ENCODE measurements at regions not wholly inside any gene's neighbourhood (a gene's known extent, or its start where the extent isn't known, plus 50 kb on each side); places are given as distances from the start of the nearest gene placed in this dataset.
"Not testable (repeated sequence)": the region's sequence is repeated elsewhere in the genome, so short reads cannot be mapped to it uniquely, and the experiment has no call there.

DNA sequence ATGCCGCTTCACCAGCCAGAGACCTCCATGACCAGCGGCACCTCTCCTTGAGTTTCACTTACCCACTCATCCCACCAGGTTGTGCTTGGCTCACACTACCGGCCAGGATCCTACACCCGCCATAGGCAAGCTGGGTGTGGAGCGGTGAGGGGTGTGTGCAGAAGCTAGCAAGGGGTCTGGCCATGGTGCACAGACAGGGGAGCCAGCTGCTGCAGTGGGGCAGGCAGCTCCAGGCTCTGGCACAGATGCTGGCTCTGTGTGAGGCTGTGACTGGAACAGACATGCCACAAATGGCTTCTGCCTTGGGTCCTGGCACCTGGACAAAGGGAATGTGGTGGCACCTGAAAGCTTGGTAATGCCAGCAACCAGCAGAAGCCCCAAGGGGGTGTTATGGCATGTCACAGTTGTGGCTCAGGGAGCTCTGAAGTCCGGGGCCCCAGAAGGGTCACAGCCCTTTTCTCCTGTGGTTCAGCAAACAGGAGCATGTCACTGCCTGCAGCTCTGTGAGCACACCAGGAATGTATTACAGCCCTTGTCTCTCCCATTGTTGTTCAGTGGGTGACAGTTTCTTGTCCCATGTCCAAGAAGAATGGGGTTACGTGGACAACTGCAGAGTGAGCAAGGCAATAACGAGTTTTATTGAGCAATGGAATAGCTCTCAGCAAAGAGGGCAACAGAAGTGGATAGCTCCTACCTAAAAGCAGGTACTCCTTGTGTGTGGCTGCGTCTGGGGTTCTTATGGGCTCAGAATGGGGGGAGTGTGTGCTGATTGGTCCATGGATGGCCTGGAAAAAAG is 2791.0 kb upstream of the PCDH20 start:
- intact Hi-C loops (cut with DNase I), result no loop called here
- DNase-seq (ENCODE audit: low spot score), result peak; percentile 73

DNA sequence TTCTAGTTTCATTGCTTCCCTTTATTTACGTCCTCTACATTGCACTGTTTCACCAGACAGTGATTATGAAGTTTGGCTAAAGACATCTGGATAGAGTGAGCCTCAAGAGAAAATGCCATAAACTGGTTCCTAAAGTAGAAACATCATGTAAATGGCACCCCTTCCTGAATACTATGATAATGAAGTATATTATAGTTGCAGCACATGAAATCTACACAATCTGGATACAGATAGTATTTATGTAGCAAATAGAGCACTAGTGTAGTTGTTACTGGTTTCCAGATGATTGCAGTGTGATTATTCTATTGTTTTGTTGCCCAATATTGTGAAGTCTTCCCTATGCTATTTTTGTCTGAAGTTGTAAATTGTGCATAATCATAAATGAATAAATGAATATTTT is 2786.9 kb upstream of the PCDH20 start:
- intact Hi-C loops (cut with DNase I), result no loop called here
- no peak for DNase-seq (ENCODE audit: low spot score)

DNA sequence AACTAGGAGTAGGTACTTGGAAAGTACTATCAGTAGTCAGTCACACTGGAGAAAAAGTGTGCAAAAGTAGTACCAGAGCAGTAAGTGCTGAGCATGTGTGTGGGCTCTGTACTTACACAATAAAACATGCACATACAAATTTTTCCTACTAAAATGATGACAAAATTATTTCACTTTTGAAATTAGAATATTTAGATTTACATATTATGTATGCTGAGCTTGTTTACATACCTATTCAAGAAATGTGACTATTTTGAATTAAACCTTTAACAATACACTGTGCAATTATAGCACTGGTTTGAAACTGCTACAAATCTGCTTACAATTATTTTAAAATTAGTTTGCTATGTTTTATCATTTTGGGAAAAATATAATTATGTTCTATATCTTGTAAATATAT is 2781.6 kb upstream of the PCDH20 start:
- no peak for DNase-seq (ENCODE audit: low spot score)
- intact Hi-C loops (cut with DNase I), result no loop called here

DNA sequence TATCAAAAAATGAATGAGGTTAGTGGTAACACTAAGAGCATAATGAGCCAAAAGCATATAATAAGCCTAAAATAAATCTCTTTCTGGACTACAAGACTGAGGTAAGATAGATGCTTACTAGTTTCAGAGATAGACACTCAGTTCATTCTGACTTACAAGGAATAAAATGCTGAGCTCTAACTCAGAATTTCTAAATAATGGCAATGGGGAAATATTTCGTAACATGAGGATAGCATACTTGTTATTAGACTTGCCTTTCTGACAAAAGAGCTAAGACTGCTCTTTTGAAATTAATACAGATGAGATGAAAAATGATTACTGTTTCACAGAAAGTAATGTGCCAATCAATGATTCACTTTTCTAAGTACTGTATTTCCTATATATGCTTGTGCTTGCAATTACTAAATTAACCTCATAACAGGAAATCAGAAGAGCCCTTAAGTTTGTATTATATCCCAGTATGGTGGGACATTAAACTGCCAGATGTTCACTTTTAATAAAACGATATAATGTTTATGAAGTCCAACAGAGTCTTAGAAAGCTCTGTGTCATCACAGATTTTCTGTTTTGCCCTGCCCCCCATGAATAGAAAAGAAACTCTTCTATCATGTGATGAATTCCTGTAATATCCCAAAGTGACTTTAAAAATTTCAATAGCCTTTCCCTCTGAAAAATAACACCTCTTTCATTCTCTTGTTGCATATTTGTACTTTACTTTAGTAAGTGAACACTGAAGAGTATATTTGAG is 2771.0 kb upstream of the PCDH20 start:
- intact Hi-C loops (cut with DNase I), result no loop called here
- DNase-seq (ENCODE audit: low spot score), result no peak

DNA sequence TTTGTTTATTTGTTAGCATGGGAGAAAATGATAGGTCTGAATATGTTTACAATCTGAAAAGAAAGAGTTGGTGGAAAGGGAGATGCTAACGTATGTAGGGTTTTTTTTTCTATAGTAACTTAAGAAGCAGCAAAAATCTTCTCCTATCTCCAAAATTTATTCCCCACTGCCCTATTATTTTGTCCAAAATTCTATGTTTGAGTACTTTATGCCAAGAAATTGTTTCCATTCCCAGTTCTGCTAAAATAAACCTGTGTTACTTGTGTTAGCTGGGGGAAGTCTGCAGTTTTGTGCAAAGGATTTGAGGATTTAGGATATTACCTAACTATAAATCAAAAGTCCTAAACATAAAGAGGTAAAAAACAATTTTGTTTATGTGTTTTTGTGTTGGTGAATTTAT is 2770.4 kb upstream of the PCDH20 start:
- intact Hi-C loops (cut with DNase I), result no loop called here
- no peak for DNase-seq (ENCODE audit: low spot score)

DNA sequence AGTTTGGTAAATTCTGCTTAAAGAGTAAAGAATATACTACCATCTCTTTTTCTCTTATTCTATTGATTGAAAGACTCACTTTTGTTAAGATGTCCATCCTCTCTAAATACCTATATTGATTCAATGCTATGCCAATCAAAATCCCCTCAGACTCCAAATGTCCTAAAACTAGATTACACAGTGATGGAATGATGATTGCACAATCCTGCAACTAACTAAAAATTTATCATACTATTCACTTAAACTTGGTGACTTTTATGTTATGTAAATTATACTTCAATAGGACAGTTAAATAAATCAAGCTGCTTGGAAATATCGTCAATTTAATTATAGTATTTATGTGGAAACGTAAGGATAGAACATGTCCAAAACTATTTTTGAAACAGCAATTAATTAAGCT is 2765.1 kb upstream of the PCDH20 start:
- intact Hi-C loops (cut with DNase I), result no loop called here

DNA sequence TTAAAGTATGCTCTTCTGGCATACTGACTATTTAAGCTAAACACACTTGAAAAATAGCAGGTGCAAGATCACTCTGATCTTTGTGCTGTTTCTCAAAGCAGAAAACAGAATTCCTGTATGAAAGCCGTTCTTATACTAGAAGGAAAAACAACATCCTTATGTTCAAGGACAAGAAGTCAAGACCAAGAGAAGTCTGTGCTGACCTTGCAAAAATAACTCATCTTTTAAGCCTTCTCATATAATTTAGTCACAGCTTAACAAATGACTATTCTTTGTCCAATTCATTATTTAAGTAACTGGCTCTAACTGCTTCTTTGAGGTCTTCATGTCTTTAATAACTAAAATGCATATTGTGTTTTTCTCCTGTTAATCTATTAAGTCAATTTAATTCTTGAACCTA is 2750.2 kb upstream of the PCDH20 start:
- DNase-seq (ENCODE audit: low spot score), result no peak
- intact Hi-C loops (cut with DNase I), result no loop called here

More for the DNA sequence above, 2765.1 kb upstream of the PCDH20 start:
- DNase-seq (ENCODE audit: low spot score), result no peak

DNA sequence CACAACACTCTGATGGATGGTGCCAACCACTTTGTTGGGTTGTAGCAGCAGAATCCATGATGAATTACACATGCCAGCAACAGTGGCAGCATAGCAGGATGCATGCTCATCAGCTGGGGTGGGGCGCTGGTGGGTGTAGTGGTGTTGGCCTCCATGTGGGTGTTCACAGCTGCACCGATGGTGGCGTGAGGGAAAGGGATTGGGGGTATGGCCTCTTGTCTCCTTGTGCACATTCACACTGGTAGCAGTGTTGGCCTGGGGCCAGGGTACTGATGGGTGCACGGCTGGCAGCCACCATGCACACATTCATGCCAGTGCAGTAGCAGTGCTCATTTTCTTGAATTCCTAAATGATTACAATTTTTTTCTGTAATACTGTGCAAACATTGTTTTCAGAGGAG is 2748.8 kb upstream of the PCDH20 start:
- no peak for DNase-seq (ENCODE audit: low spot score)
- intact Hi-C loops (cut with DNase I), result no loop called here

DNA sequence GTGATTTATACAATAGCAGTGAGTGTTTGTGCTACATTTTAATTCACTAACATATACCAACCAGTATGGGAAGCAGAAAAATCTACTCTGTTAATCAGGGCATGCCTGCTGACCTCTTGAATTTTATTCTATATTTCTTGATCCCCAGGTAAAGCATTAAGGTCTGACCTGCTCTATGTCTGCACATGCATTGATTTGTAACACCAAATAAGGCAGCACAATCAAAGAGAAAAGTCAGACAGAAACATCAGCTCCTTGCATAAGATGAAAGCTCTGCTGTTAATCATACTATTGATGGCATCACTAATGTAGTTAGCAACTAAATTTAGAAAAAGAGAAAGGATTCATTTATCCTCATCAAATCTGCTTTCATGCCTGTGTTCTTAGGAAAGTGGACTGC is 2744.8 kb upstream of the PCDH20 start:
- no peak for DNase-seq (ENCODE audit: low spot score)
- intact Hi-C loops (cut with DNase I), result no loop called here

DNA sequence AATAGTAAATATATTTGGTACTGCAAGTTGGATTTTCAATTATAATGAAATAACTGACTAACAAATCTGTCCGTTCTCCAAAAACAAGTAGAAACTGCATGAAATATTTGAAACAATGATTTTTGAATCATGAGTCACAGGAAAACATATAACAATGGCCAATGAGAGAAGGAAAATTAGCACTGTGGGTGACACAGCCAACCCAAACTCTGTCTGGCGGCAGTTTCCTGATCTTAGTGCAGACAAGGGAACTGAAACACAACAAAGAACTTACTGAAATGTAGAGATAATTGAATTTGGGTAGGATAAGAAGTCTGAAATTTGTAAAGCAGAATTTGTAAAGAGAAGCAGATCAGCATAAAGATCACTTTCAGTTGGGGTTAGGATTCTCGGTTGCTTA is 2743.3 kb upstream of the PCDH20 start:
- DNase-seq (ENCODE audit: low spot score), result no peak
- intact Hi-C loops (cut with DNase I), result no loop called here

DNA sequence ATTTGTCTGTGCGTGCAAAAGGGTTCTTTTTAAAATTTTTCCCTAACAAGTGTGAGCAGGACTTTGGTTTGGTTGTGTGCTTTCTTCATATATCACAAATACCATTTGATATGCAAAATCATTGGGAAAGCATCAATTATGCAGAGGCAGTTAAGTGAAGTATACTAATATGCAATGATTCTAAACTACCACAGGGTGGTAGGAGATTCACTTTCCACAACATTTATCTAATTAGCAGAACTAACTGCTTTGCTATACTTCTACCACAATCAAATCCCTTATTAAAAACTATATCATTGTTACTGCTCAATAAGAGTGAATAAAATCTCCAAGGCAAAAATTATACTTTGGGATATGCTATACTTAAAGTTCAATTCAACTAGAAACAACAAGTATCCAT is 2738.9 kb upstream of the PCDH20 start:
- DNase-seq (ENCODE audit: low spot score), result no peak

DNA sequence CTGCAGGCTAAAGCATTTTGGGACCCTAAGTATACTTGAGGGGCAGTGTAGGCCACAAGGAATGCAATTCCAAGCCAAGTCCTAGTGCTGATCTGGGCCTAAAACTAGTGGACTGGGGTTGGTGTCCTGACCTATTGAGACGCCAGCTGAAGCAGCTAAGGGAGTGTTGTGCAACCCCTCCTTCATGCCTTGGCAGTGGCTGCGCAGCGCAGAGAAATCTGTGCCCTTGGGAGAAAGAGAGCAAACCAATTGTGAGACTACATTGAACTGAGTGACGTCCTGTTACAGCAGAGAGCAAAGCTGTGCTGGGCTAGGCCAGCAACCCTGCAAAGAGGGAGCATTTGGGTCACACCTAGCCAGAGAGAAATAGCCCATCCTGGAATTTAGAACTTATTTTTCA is 2715.0 kb upstream of the PCDH20 start:
- intact Hi-C loops (cut with DNase I), result no loop called here
- DNase-seq (ENCODE audit: low spot score), result no peak

More for the DNA sequence above, 2738.9 kb upstream of the PCDH20 start:
- intact Hi-C loops (cut with DNase I), result no loop called here

DNA sequence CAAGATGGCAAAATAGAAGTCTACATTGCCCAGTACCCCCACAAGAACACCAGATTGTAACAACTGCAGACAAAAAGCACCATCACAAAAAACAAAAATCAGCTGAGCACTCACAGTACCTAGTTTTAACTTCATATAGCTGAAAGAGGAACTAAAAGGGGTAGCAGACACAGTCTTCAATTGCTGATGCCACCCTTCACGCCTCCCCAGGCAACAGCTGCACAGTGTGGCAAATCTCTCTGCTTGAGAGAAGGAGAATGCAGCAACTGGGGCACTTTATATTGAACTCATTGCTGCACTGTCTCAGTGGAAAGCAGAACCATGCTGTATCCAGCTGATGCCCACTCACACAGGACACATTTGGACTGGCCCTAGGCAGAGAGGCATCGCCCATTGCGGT is 2714.5 kb upstream of the PCDH20 start:
- DNase-seq (ENCODE audit: low spot score), result no peak
- intact Hi-C loops (cut with DNase I), result no loop called here

DNA sequence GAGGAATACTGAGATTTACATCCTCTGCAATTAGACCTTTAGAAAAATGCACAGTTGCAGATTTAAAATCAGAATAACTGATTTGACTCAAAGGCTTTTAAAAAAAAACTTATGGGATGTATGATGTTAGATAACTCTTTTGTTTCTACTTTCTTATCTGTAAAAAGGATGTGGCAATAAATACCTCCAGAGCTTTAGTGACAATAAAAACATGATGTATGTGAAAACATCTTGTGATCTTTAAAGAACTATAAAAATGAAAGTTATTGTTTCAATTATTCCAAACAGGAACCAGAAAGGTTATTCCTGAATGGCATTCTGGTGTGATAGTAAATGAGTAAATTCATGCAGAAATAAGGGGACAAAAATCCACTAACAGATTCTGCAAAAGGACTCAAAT is 2712.2 kb upstream of the PCDH20 start:
- intact Hi-C loops (cut with DNase I), result no loop called here

DNA sequence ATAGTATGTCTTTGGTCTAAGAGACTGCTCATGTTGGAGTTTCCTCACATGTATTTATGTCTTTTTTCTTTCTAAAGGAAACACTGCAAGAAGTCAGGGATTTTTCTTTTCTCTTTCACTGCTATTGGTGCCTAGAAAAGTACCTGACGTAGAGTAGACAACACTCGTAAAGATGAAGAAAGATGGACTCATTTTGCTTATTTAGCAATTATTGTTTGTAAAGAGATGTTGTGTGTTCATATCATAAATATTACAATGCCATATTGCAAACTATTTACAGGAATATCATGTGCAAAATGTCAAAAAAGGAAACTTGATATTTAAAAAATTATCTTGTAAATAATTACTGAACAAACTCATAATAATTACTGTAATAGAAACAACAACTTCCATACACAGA is 2711.5 kb upstream of the PCDH20 start:
- intact Hi-C loops (cut with DNase I), result no loop called here
- no peak for DNase-seq (ENCODE audit: low spot score)

More for the DNA sequence above, 2712.2 kb upstream of the PCDH20 start:
- DNase-seq (ENCODE audit: low spot score), result no peak

DNA sequence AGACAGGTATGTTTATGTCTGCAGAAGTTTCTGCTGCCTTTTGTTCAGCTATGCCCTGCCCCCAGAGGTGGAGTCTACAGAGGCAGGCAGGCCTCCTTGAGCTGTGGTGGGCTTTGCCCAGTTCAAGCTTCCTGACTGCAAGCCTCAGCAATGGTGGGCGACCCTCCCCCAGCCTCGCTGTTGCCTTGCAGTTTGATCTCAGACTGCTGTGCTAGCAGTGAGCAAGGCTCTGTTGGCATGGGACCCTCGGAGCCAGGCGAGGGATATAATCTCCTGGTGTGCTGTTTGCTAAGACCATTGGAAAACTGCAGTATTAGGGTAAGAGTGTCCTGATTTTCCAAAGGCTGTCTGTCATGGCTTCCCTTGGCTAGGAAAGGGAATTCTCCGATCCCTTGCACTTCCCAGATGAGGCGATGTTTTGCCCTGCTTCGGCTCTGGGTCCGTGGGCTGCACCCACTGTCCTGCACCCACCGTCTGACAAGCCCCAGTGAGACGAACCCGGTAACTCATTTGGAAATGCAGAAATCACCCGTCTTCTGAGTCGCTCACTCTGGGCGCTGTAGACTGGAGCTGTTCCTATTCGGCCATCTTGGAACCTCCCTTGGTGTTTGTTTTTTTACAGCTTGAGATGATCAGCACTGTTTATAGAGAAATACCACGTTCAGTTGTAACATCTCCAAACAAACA is 2705.5 kb upstream of the PCDH20 start:
- DNase-seq (ENCODE audit: low spot score); intact Hi-C loops (cut with DNase I): not testable (repeated sequence)

DNA sequence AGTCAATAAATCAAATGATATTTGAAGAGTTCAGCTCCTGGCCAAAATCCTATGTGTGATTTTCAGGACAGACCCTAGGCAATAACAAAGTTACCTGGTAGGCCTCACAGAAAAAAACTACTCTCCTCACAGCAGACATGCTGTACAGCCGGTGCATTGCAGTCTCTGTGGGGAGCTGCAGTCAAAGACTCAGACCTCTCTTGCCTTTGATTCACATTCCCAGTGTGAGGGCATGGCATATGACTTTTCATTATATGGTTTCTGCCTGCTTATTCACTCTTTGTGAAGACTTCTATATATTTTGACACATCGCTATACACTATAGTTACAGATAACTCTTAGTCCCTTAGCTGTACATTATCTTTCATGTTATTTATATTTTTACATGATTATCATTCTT is 2684.3 kb upstream of the PCDH20 start:
- intact Hi-C loops (cut with DNase I), result no loop called here

DNA sequence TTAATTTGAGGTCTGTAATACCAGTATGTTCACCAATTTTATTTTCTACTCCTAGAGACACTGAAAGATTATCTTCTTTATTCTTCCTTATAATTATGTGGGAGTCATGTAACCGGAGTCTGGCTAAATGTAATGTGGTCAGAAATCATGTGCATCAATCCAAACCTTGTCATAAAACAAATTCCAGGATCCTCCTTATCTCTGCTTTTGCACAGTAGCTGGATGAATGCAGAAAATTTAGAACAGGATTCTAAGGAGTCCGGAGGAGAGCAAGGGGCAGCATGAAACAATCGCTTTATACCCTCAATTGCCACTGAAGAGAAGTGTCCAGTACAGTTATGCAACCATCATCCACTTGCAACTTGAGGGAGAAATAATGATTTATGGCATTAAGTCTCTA is 2674.7 kb upstream of the PCDH20 start:
- intact Hi-C loops (cut with DNase I), result no loop called here
- DNase-seq (ENCODE audit: low spot score), result no peak

More for the DNA sequence above, 2684.3 kb upstream of the PCDH20 start:
- no peak for DNase-seq (ENCODE audit: low spot score)

DNA sequence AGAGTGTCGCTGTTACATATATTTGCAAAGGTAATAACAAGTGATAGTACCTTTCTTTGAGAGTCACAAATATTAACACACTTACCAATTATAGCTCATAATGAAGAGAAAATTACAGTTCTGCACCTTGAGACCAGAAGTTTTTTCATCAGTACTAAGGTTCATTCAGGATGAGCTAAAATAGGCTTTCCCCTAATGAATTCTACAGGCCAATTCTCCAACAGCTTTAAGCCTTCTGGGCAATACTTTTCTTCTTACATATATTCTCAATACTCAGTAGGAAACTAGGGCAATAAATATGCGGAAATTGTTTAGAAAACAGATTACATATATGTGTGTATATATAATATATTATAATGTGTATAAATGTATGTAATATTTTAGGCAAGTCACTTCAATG is 2672.8 kb upstream of the PCDH20 start:
- intact Hi-C loops (cut with DNase I), result no loop called here
- DNase-seq (ENCODE audit: low spot score), result no peak

DNA sequence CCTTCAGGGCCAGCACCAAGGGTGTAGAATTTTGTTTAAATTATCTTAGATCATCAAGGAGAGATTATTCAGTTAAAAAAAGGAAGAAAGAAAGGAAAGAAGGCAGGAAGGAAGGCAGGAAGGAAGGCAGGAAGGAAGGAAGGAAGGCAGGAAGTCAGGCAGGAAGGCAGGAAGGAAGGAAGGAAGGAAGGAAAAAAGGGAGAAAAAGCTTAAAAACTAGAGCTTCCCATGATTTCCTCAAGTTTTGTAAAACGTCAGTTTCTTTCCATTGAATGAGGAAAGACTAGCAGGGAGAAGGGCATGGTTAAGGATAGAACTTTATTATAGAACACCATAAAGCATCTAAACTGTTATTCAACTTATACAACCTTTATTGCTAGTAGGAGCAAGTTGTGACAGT is 2672.0 kb upstream of the PCDH20 start:
- intact Hi-C loops (cut with DNase I), result no loop called here
- DNase-seq (ENCODE audit: low spot score), result no peak

DNA sequence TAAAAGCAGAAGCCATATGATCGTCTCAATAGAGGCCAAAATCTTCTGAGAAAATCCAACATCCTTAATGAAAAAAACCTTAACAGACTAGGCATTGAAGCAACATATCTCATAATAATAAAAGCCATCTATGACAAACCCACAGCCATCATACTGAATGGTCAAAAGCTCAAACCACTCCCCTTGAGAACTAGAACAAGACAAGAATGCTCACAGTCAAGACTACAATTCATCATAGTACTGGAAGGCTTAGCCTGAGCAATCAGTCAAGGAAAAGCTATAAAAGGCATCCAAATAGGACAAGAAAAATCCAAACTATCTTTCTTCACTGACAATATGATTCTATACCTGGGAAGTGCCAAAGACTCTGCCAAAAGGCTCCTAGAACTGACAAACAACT is 2668.2 kb upstream of the PCDH20 start:
- DNase-seq (ENCODE audit: low spot score), result no peak

More for the DNA sequence above, 2668.2 kb upstream of the PCDH20 start:
- intact Hi-C loops (cut with DNase I), result no loop called here

Measured in cardiac septum (tissue), 1 donor.